ENCODE measurements at regions not wholly inside any gene's neighbourhood (a gene's known extent, or its start where the extent isn't known, plus 50 kb on each side); places are given as distances from the start of the nearest gene placed in this dataset.

DNA sequence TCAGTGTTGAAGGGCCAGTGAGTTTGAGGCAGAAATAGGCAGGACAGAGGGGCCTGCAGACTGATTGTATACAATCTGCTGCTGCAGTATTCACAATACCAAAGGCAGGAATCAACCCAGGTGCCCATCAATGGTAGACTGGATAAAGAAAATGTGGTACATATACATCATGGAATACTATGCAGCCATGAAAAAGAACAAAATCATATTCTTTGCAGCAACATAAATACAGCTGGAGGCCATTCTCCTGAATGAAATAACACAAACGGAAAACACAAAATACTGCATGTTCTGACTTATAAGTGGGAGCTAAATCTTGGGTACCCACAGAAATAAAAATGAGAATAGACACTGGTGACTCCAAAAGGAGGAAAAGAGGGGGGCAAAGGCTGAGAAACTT, 485.1 kb downstream of the XYLT1 start:
- TF ChIP-seq, protein P1, sequence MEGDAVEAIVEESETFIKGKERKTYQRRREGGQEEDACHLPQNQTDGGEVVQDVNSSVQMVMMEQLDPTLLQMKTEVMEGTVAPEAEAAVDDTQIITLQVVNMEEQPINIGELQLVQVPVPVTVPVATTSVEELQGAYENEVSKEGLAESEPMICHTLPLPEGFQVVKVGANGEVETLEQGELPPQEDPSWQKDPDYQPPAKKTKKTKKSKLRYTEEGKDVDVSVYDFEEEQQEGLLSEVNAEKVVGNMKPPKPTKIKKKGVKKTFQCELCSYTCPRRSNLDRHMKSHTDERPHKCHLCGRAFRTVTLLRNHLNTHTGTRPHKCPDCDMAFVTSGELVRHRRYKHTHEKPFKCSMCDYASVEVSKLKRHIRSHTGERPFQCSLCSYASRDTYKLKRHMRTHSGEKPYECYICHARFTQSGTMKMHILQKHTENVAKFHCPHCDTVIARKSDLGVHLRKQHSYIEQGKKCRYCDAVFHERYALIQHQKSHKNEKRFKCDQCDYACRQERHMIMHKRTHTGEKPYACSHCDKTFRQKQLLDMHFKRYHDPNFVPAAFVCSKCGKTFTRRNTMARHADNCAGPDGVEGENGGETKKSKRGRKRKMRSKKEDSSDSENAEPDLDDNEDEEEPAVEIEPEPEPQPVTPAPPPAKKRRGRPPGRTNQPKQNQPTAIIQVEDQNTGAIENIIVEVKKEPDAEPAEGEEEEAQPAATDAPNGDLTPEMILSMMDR (IDR thresholded peaks at IDR 0.05; ENCODE audit: low read length, missing control alignments): no peak
- no peak for DNase-seq (ENCODE audit: low read depth)
- H3K4me3 ChIP-seq (replicated peaks; ENCODE audit: low read depth, low read length): no peak overlapping the region

DNA sequence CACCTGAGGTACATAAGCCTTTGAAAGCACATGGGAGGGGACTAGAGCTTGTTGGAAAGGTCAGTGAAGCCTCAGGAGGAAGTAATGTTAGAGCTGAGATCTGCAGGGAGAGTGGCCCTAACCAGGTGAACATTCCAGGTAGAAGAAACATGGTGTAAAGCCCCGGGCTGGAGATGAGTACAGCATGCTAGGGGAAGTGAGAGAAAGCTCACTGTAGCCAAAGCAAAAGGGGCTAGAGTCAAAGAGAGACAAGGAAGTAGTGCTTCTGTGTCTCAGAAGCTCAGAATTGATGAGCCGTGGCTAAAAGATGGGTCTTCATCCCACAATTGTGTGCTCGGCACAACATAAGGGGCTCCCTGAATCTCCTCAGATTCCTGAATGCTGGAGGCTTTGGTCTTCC, 481.8 kb downstream of the XYLT1 start:
- TF ChIP-seq, protein P1 (IDR thresholded peaks at IDR 0.05; ENCODE audit: low read length, missing control alignments): no peak
- no peak overlapping the region for H3K4me3 ChIP-seq (replicated peaks; ENCODE audit: low read depth, low read length)

DNA sequence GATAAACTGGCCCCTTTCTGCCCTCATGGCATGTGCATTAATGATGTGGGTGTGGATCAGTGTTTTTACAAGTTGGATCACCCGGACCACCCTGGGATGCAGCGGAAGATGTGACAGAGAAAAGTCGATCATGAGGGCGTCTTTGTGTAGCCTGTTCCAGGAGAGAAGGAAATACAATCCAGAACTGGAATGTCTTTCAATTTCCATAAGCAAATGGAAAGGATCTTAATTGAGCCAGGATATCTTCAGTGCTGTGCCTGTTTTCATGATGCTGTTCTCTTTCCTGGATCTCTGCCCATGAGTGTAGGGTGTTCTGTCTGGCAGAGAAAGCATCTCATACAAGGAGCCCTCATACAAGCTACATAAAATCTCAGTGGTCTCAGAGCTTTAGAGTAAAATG, 481.4 kb downstream of the XYLT1 start:
- no peak for DNase-seq (ENCODE audit: low read depth)
- TF ChIP-seq, protein P1 (IDR thresholded peaks at IDR 0.05; ENCODE audit: low read length, missing control alignments): no peak
- H3K4me3 ChIP-seq (replicated peaks; ENCODE audit: low read depth, low read length): no peak overlapping the region

More for the DNA sequence above, 481.8 kb downstream of the XYLT1 start:
- no peak for DNase-seq (ENCODE audit: low read depth)

DNA sequence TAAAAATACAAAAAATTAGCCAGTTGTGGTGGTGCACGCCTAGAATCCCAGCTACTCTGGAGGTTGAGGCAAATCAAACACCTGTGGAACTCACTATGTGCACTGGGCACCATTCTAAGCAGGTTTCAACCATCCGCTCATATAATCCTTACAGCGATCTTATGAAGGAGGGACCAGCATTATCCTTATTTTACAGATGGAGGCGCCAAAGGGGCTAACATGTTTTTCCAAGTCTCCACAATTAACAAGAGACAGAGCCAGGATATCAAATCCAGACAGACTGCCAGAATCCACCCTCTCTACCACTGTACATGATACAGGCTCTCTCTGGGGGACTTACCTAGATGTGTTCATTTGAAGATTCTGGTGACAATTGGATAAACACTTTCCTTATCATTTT, 479.0 kb downstream of the XYLT1 start:
- TF ChIP-seq, protein P1 (IDR thresholded peaks at IDR 0.05; ENCODE audit: low read length, missing control alignments): no peak
- no peak for DNase-seq (ENCODE audit: low read depth)
- H3K4me3 ChIP-seq (replicated peaks; ENCODE audit: low read depth, low read length): no peak overlapping the region

DNA sequence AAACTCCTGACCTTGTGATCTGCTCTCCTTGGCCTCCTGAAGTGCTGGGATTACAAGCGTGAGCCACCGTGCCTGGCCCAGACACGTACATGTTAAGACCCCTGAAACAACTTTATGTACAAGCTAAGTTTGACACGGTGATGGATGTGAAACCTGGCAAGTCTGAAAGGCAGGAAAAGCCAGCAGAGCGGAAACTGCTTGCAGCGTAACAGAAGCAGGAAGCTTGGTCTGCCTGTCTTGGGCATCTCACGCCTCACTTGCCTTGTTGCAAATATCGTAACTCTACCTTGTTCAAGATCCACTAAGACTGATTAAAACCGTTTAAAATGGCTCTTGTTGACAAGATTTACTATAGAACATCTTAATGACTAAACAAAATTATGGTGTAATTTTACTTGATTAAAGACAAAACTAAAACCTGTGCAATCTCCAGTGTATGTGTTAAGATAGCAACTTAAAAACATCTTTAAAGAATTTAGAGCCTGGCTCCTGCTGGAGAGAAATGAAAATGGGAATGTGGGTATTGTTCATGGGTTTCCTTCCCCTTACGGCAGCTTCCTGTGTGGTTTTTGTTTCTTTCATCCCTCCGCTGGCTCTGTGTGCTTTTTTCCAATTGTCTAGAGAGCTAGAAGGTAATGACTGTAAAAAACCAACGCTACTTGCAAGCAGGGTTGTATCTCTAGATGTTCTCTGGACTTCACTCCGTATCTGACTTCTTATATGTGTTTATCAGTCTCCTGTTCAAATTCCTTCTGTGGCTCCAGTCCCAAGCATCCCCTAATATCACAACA, 477.6 kb downstream of the XYLT1 start:
- H3K4me3 ChIP-seq (replicated peaks; ENCODE audit: low read depth, low read length): no peak overlapping the region
- DNase-seq (ENCODE audit: low read depth): no peak
- TF ChIP-seq, protein P1 (IDR thresholded peaks at IDR 0.05; ENCODE audit: low read length, missing control alignments): no peak

DNA sequence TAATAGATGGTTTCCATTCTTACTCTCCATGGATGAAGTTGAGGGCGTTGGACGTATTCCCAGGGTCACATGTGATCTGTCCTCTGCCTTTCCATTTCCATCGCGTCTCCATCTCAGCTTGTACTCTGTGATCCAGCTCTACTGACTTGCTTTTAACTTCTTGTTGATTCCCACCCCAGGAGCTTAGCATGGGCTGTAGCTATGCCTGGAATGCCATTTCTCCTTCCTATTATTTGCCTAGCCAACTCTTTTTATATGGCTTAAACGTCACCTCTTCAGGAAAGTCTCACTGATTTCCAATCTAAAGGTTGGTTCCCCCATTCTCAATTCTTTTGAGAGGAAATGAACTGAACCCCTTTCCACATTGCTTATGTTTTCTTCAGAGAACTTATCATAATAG, 475.9 kb downstream of the XYLT1 start:
- TF ChIP-seq, protein P1 (IDR thresholded peaks at IDR 0.05; ENCODE audit: low read length, missing control alignments): no peak
- no peak overlapping the region for H3K4me3 ChIP-seq (replicated peaks; ENCODE audit: low read depth, low read length)
- no peak for DNase-seq (ENCODE audit: low read depth)

DNA sequence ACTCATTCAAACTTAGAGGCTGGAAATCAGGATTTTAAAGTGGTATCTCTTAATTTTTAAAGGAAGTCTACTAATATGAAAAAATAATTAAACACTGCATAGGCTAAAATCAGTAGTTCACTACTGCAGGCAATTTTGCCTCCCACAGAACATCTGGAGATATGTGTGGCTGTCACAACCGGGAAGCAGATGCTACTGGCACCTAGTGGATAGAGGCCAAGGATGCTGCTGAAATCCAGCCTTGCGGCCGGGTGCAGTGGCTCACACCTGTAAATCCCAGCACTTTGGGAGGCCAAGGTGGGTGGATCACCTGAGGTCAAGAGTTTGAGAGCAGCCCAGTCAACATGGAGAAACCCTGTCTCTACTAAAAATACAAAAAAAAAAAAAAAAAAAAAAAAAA, 473.9 kb downstream of the XYLT1 start:
- no peak for DNase-seq (ENCODE audit: low read depth)
- H3K4me3 ChIP-seq (replicated peaks; ENCODE audit: low read depth, low read length): no peak overlapping the region
- TF ChIP-seq, protein P1 (IDR thresholded peaks at IDR 0.05; ENCODE audit: low read length, missing control alignments): no peak

All from fibroblast of pulmonary artery (primary cell).